Calu3 (cell line): ENCODE measurements at regions not wholly inside any gene's neighbourhood (a gene's known extent, or its start where the extent isn't known, plus 50 kb on each side); places are given as distances from the start of the nearest gene placed in this dataset.

Experiments used
- BruUV-seq: library from RNA; stranded (reverse); fragments of 400-500 nt; replicated peaks from 2 replicates; lab custom pipeline; 2021; lab: Mats Ljungman, UMichigan
- CTCF ChIA-PET: fragments of 300-600 bp; sonication (Branson Sonifier 250); formaldehyde crosslinking; loops from one replicate; lab custom pipeline; 2022; ENCODE audit warnings: antibody characterized with exemption; lab: Charles Lee
- DNase-seq: peaks from one replicate; pipeline ENCODE4 v3.0.0; 2022
- H3K27ac Mint-ChIP-seq: one replicate; pipeline ENCODE4 v1.8.0; 2022; ENCODE audit warnings: mixed read lengths; ENCODE audit not compliant: unreplicated experiment
- H3K27me3 Mint-ChIP-seq: one replicate; pipeline ENCODE4 v1.8.0; 2022; ENCODE audit warnings: mixed read lengths; ENCODE audit not compliant: unreplicated experiment
- H3K36me3 Mint-ChIP-seq: one replicate; pipeline ENCODE4 v1.8.0; 2022; ENCODE audit warnings: mild to moderate bottlenecking, moderate library complexity, mixed read lengths; ENCODE audit not compliant: insufficient read depth, unreplicated experiment
- H3K4me1 Mint-ChIP-seq: one replicate; pipeline ENCODE4 v1.8.0; 2022; ENCODE audit warnings: mild to moderate bottlenecking, low read depth, mixed read lengths; ENCODE audit not compliant: unreplicated experiment
- H3K4me3 Mint-ChIP-seq: one replicate; pipeline ENCODE4 v1.8.0; 2022; ENCODE audit warnings: mild to moderate bottlenecking, low read depth, moderate library complexity, mixed read lengths; ENCODE audit not compliant: unreplicated experiment
- H3K9me3 Mint-ChIP-seq: one replicate; pipeline ENCODE4 v1.8.0; 2022; ENCODE audit warnings: low read depth, mixed read lengths; ENCODE audit not compliant: unreplicated experiment
- CTCF ChIP-seq: fragments of 200-600 bp; IDR thresholded peaks from one replicate; pipeline ENCODE4 v1.8.0; 2022; ENCODE audit warnings: antibody characterized with exemption; ENCODE audit not compliant: unreplicated experiment
- intact Hi-C: fragments of 100-400 bp; cut with micrococcal nuclease; formaldehyde crosslinking; loops from one replicate; pipeline ENCODE4 v1.10.0; 2022; ENCODE audit not compliant: unreplicated experiment

GRCh38 chr21:35681946-35682345 lies 378.4 kb downstream of the SETD4 start:
- no peak overlapping the region for H3K27ac Mint-ChIP-seq
- BruUV-seq = no TSS peak
- H3K27me3 Mint-ChIP-seq = peaks cover 24% of the 10 kb centered on the region
- DNase-seq = no peak
- CTCF ChIA-PET = interaction anchor here (0.8 kb wide), 1 partner anchor 745 kb away, joined by 3 read pairs; no protein-coding TSS in a partner anchor
- no peak overlapping the region for H3K4me3 Mint-ChIP-seq
- peaks cover 3% of the 10 kb centered on the region for H3K9me3 Mint-ChIP-seq
- peaks cover 14% of the 10 kb centered on the region for H3K4me1 Mint-ChIP-seq
- peaks cover 5% of the 10 kb centered on the region for H3K36me3 Mint-ChIP-seq
- intact Hi-C loops = no loop called here
- TF ChIP-seq CTCF = no peak

GRCh38 chr21:35679076-35679475 lies 381.2 kb downstream of the SETD4 start:
- no peak for TF ChIP-seq CTCF
- BruUV-seq = no TSS peak
- no peak overlapping the region for H3K4me3 Mint-ChIP-seq
- H3K9me3 Mint-ChIP-seq = peaks cover 3% of the 10 kb centered on the region
- peaks cover 5% of the 10 kb centered on the region for H3K36me3 Mint-ChIP-seq
- H3K27me3 Mint-ChIP-seq = peaks cover 18% of the 10 kb centered on the region
- CTCF ChIA-PET = no interaction called here
- no peak overlapping the region for H3K27ac Mint-ChIP-seq
- DNase-seq = no peak
- peaks cover 26% of the 10 kb centered on the region for H3K4me1 Mint-ChIP-seq
- intact Hi-C loops = loop anchor here (5.0 kb wide), 1 partner anchor 163 kb away; no protein-coding TSS in a partner anchor

- no peak for TF ChIP-seq CTCF
- intact Hi-C loops = loop anchor here (5.0 kb wide), 1 partner anchor 164 kb away; no protein-coding TSS in a partner anchor
- no peak overlapping the region for H3K27ac Mint-ChIP-seq
- H3K27me3 Mint-ChIP-seq = peaks cover 18% of the 10 kb centered on the region
- no peak overlapping the region for H3K4me3 Mint-ChIP-seq
- H3K9me3 Mint-ChIP-seq = peaks cover 3% of the 10 kb centered on the region
- CTCF ChIA-PET = no interaction called here
- H3K4me1 Mint-ChIP-seq = peaks cover 22% of the 10 kb centered on the region
- no peak for DNase-seq
- BruUV-seq = no TSS peak
- peaks cover 5% of the 10 kb centered on the region for H3K36me3 Mint-ChIP-seq
Measured at GRCh38 chr21:35678393-35678792, 381.9 kb downstream of the SETD4 start.

GRCh38 chr21:35677298-35677841 lies 383.0 kb downstream of the SETD4 start:
- CTCF ChIA-PET = no interaction called here
- peaks cover 18% of the 10 kb centered on the region for H3K27me3 Mint-ChIP-seq

More at GRCh38 chr21:35677298-35677841, 383.0 kb downstream of the SETD4 start:
- Mint-ChIP-seq H3K36me3 (peaks cover 5% of the 10 kb centered on the region), H3K27ac (no peak overlapping the region), H3K9me3 (peaks cover 3% of the 10 kb centered on the region), H3K4me3 (no peak overlapping the region), H3K4me1 (peaks cover 13% of the 10 kb centered on the region)
- intact Hi-C loops = loop anchor here (5.0 kb wide), 1 partner anchor 165 kb away; no protein-coding TSS in a partner anchor
- no peak for TF ChIP-seq CTCF
- DNase-seq = no peak
- BruUV-seq = no TSS peak
